A673 (cell line): ENCODE measurements at regions not wholly inside any gene's neighbourhood (a gene's known extent, or its start where the extent isn't known, plus 50 kb on each side); places are given as distances from the start of the nearest gene placed in this dataset.

Experiments
- EZH2 ChIP-seq: fragments of 200-600 bp; sonication (generic); IDR thresholded peaks from 2 replicates; pipeline ENCODE4 v1.6.1; 2017; ENCODE audit warnings: borderline replicate concordance, low read depth, mild to moderate bottlenecking, mixed read lengths, antibody characterized with exemption, low read length; ENCODE audit not compliant: poor library complexity, severe bottlenecking
- TF ChIP-seq, protein P1 (sequence below): fragments of 300-800, 200-600 bp; sonication (generic); conservative IDR thresholded peaks from 2 replicates; pipeline ENCODE4 v1.5.1; 2017; ENCODE audit warnings: low read depth, mild to moderate bottlenecking, antibody characterized with exemption, low read length, moderate library complexity, mixed read lengths

GRCh38 chr4:147041376-147041775 lies 95.7 kb upstream of the TTC29 start:
- TF ChIP-seq, protein P1, sequence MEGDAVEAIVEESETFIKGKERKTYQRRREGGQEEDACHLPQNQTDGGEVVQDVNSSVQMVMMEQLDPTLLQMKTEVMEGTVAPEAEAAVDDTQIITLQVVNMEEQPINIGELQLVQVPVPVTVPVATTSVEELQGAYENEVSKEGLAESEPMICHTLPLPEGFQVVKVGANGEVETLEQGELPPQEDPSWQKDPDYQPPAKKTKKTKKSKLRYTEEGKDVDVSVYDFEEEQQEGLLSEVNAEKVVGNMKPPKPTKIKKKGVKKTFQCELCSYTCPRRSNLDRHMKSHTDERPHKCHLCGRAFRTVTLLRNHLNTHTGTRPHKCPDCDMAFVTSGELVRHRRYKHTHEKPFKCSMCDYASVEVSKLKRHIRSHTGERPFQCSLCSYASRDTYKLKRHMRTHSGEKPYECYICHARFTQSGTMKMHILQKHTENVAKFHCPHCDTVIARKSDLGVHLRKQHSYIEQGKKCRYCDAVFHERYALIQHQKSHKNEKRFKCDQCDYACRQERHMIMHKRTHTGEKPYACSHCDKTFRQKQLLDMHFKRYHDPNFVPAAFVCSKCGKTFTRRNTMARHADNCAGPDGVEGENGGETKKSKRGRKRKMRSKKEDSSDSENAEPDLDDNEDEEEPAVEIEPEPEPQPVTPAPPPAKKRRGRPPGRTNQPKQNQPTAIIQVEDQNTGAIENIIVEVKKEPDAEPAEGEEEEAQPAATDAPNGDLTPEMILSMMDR = no peak
- TF ChIP-seq EZH2 = no peak
